Mammary epithelial cell (primary cell): ENCODE measurements at regions not wholly inside any gene's neighbourhood (a gene's known extent, or its start where the extent isn't known, plus 50 kb on each side); places are given as distances from the start of the nearest gene placed in this dataset.

Source experiments
- CTCF ChIP-seq, 2 donors: IDR thresholded peaks in 1 of 2; conservative IDR thresholded peaks in 1 of 2; 2 replicates each; pipeline ENCODE4 v1.5.1; 2011 to 2012; ENCODE audit warnings: inconsistent platforms in 2 of 2, low read length in 2 of 2, mild to moderate bottlenecking in 2 of 2, control low read depth in 1 of 2, low read depth in 1 of 2; ENCODE audit not compliant: insufficient read depth in 1 of 2; ENCODE audit errors: extremely low read depth in 1 of 2
- EZH2 ChIP-seq: IDR thresholded peaks from 2 replicates; pipeline ENCODE4 v1.6.1; 2012; ENCODE audit warnings: low read length, inconsistent platforms, borderline replicate concordance

- TF ChIP-seq CTCF (conservative IDR thresholded peaks at IDR 0.05 in 1 of 2, IDR thresholded peaks at IDR 0.05 in 1 of 2; ENCODE audit: extremely low read depth in 1 of 2, insufficient read depth in 1 of 2, low read depth in 1 of 2, low read length in 2 of 2), result no peak
- no peak for TF ChIP-seq EZH2
These were observed 108.1 kb upstream of the TRPC5 start for GRCh38 chrX:112190646-112191045.
